Endodermal cell (in vitro differentiated cells): ENCODE measurements at regions not wholly inside any gene's neighbourhood (a gene's known extent, or its start where the extent isn't known, plus 50 kb on each side); places are given as distances from the start of the nearest gene placed in this dataset.

Experiments
- DNase-seq: peaks from one replicate; pipeline ENCODE4 v3.0.0-alpha.2; 2017
- H3K27ac ChIP-seq: 2 replicates; pipeline ENCODE4 v1.5.1; 2013; ENCODE audit warnings: mild to moderate bottlenecking, low read depth, low read length, moderate library complexity
- H3K27me3 ChIP-seq: 2 replicates; pipeline ENCODE4 v1.6.1; 2013; ENCODE audit warnings: mild to moderate bottlenecking, low read length, moderate library complexity; ENCODE audit not compliant: insufficient read depth, control insufficient read depth, poor library complexity, severe bottlenecking
- H3K36me3 ChIP-seq: 2 replicates; pipeline ENCODE4 v1.7.0; 2013; ENCODE audit warnings: mild to moderate bottlenecking, low read length, moderate library complexity; ENCODE audit not compliant: control insufficient read depth, insufficient read depth
- H3K4me1 ChIP-seq: one replicate; pipeline ENCODE4 v1.7.0; 2013; ENCODE audit warnings: low read length; ENCODE audit not compliant: control insufficient read depth, insufficient read depth
- H3K4me3 ChIP-seq: 2 replicates; pipeline ENCODE4 v1.5.1; 2013; ENCODE audit warnings: mild to moderate bottlenecking, low read length, moderate library complexity
- H3K9ac ChIP-seq: 2 replicates; pipeline ENCODE4 v1.6.1; 2013; ENCODE audit warnings: mild to moderate bottlenecking, low read length, moderate library complexity; ENCODE audit not compliant: poor library complexity, severe bottlenecking; ENCODE audit errors: extremely low read depth
- H3K9me3 ChIP-seq: 2 replicates; pipeline ENCODE4 v1.6.1; 2013; ENCODE audit warnings: mild to moderate bottlenecking, low read length, moderate library complexity; ENCODE audit not compliant: control insufficient read depth
- H3K27ac Mint-ChIP-seq: 2 replicates; pipeline ENCODE4 v1.8.0; 2020; ENCODE audit warnings: mixed read lengths
- H3K27me3 Mint-ChIP-seq: 2 replicates; pipeline ENCODE4 v1.8.0; 2021; ENCODE audit warnings: mild to moderate bottlenecking, mixed read lengths; ENCODE audit not compliant: insufficient read depth
- H3K36me3 Mint-ChIP-seq: 2 replicates; pipeline ENCODE4 v1.8.0; 2020; ENCODE audit warnings: low read depth, mixed read lengths
- H3K4me1 Mint-ChIP-seq: 2 replicates; pipeline ENCODE4 v1.8.0; 2020; ENCODE audit warnings: mixed read lengths
- H3K4me3 Mint-ChIP-seq: 2 replicates; pipeline ENCODE4 v1.8.0; 2020; ENCODE audit warnings: mild to moderate bottlenecking, moderate library complexity, mixed read lengths
- H3K9me3 Mint-ChIP-seq: 2 replicates; pipeline ENCODE4 v1.8.0; 2020; ENCODE audit warnings: mild to moderate bottlenecking, mixed read lengths
- CTCF ChIP-seq: fragments of 200-600 bp; sonication (generic); conservative IDR thresholded peaks from 2 replicates; pipeline ENCODE4 v1.5.0; 2021; ENCODE audit warnings: antibody characterized with exemption, mild to moderate bottlenecking
- WGBS, 2 experiments: methylation state at CpG; one replicate each; pipeline versions ENCODE4 v1.1.5 to v1.1.7; 2013; ENCODE audit warnings: missing lambda C conversion rate in 2 of 2, mixed read lengths in 1 of 2; ENCODE audit not compliant: insufficient coverage in 1 of 2, insufficient read length in 1 of 2; 5-methylcytosine and 5-hydroxymethylcytosine counted together

- Mint-ChIP-seq H3K27me3 (no peaks in the 10 kb centered on the region), H3K4me1 (no peaks in the 10 kb centered on the region), H3K27ac (no peak overlapping the region), H3K36me3 (no peaks in the 10 kb centered on the region), H3K4me3 (no peak overlapping the region), H3K9me3 (peaks cover 95% of the 10 kb centered on the region)
- DNase-seq: no peak
- Histone ChIP-seq H3K9me3 (peaks cover 43% of the 10 kb centered on the region), H3K4me3 (no peak overlapping the region), H3K4me1 (no peaks in the 10 kb centered on the region), H3K36me3 (no peaks in the 10 kb centered on the region), H3K9ac (no peak overlapping the region), H3K27ac (no peak overlapping the region), H3K27me3 (no peaks in the 10 kb centered on the region)
- TF ChIP-seq CTCF: no peak
- 80% methylated on average over 16 of the region's 16 CpGs; no CpG with 5 or more reads in 1 of the 2 experiments for WGBS, 2 experiments
Observed at GRCh38 chr22:47558828-47559700, 796.6 kb downstream of the TBC1D22A start.

- H3K36me3 Mint-ChIP-seq: no peaks in the 10 kb centered on the region
- no peak overlapping the region for H3K27ac Mint-ChIP-seq
- no peak for TF ChIP-seq CTCF
- 84 to 94% methylated on average over 6 to 7 of the region's 8 CpGs for WGBS, 2 experiments
- Histone ChIP-seq H3K4me3 (no peak overlapping the region), H3K9ac (no peak overlapping the region), H3K36me3 (no peaks in the 10 kb centered on the region), H3K27ac (no peak overlapping the region), H3K4me1 (no peaks in the 10 kb centered on the region), H3K27me3 (no peaks in the 10 kb centered on the region), H3K9me3 (peaks cover 61% of the 10 kb centered on the region)
- DNase-seq: no peak
- H3K27me3 Mint-ChIP-seq: no peaks in the 10 kb centered on the region
- H3K9me3 Mint-ChIP-seq: peaks cover 95% of the 10 kb centered on the region
- H3K4me1 Mint-ChIP-seq: no peaks in the 10 kb centered on the region
- no peak overlapping the region for H3K4me3 Mint-ChIP-seq
Observed at GRCh38 chr22:47556473-47556872, 794.0 kb downstream of the TBC1D22A start.

GRCh38 chr22:47553436-47553835, 791.0 kb downstream of the TBC1D22A start:
- WGBS, 2 experiments: 61 to 63% methylated on average over 4 to 7 of the region's 7 CpGs
- peaks cover 56% of the 10 kb centered on the region for H3K9me3 ChIP-seq

More at GRCh38 chr22:47553436-47553835, 791.0 kb downstream of the TBC1D22A start:
- H3K27me3 ChIP-seq: no peaks in the 10 kb centered on the region
- H3K4me3 ChIP-seq: no peak overlapping the region
- H3K36me3 Mint-ChIP-seq: no peaks in the 10 kb centered on the region
- no peak overlapping the region for H3K9ac ChIP-seq
- no peak overlapping the region for H3K27ac ChIP-seq
- no peaks in the 10 kb centered on the region for H3K36me3 ChIP-seq
- no peak overlapping the region for H3K27ac Mint-ChIP-seq
- DNase-seq: no peak
- H3K4me1 Mint-ChIP-seq: no peaks in the 10 kb centered on the region
- H3K4me3 Mint-ChIP-seq: no peak overlapping the region
- no peaks in the 10 kb centered on the region for H3K4me1 ChIP-seq
- no peak for TF ChIP-seq CTCF
- H3K9me3 Mint-ChIP-seq: peaks cover 91% of the 10 kb centered on the region
- H3K27me3 Mint-ChIP-seq: no peaks in the 10 kb centered on the region
